Erythroblast (primary cell): ENCODE measurements at regions not wholly inside any gene's neighbourhood (a gene's known extent, or its start where the extent isn't known, plus 50 kb on each side); places are given as distances from the start of the nearest gene placed in this dataset.
"Not testable (repeated sequence)": the region's sequence is repeated elsewhere in the genome, so short reads cannot be mapped to it uniquely, and the experiment has no call there.

ENCODE experiments used
- DNase-seq, 2 experiments: peaks; one replicate each; lab custom pipeline; 2025; lab: John Stamatoyannopoulos, UW
- GATA1 ChIP-seq: IDR thresholded peaks from 2 replicates; pipeline ENCODE4 v1.6.1; 2011; ENCODE audit warnings: low read depth, mild to moderate bottlenecking, control low read depth, low read length, moderate library complexity
- POLR2A ChIP-seq: IDR thresholded peaks from 2 replicates; pipeline ENCODE4 v1.6.1; 2011; ENCODE audit warnings: mild to moderate bottlenecking, low read length

DNA sequence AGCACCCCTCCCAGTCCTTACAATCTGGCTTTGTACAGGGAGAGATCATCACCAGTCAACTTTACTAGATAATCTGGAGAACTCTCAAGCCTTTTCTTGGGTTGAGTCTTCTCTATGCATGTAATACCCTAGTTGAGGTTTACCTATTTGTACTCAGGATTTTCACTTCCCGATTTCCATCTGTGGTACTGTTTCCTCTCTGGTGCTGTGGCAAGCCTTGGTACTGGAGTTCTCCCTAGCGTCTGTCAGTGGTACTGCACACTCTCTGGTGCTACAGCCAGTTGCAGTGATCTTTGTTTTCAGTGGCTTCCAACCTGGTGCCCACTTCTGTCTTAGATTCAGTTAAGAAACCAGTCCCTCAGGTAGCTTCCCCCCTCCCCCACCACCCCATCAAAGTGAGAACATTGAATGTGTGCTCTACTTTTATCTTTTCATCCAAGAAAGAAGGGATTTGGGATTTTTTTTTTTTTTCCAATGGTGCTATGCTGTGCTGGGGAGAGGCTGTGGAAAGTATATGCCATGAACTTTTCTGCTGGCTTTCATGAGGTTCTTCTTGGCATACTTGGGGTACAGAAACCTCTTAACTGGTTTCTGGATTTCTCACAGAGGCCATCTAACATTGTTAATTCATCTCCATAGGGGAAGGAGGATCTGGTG, 69.4 kb upstream of the EVL start:
- DNase-seq = peak; percentile 50 to 69

GRCh38 chr14:99996951-99997571, 68.2 kb upstream of the EVL start:
- TF ChIP-seq POLR2A (no peak), GATA1 (no peak)
- no peak for DNase-seq

More for the DNA sequence above, 69.4 kb upstream of the EVL start:
- TF ChIP-seq POLR2A = no peak
- TF ChIP-seq GATA1 = no peak

- DNase-seq = not testable (repeated sequence)
Observed at GRCh38 chr14:100000398-100000797, 64.8 kb upstream of the EVL start.

GRCh38 chr14:100004392-100004791, 60.8 kb upstream of the EVL start:
- peak; percentile 26 to 41 for DNase-seq
- TF ChIP-seq GATA1 = no peak
- no peak for TF ChIP-seq POLR2A

- TF ChIP-seq POLR2A (no peak), GATA1 (no peak)
- DNase-seq = no peak
Observed at GRCh38 chr14:100007254-100007653, 58.0 kb upstream of the EVL start.

- not testable (repeated sequence) for DNase-seq
Observed at GRCh38 chr14:100009802-100010201, 55.4 kb upstream of the EVL start.

DNA sequence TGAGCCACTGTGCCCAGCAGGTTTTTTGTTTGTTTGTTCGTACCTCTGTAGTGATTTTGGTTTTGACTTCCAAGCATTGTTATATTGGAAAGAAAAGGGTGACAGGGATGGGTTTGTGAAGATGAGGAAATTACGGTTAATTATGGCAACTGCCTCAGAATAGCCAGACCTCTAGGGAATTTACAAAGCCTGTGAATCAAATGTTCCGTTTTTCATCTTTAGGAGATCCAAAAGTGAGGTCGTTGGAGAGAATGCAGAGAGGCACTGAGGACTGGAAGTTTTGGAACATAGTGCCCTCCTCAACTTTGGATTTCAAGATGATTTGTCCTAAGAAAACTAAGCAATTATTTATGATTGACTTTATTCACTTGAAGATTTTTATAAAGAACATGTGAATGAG, 54.5 kb upstream of the EVL start:
- no peak for TF ChIP-seq GATA1
- no peak for TF ChIP-seq POLR2A
- DNase-seq = no peak

- TF ChIP-seq GATA1 (no peak), POLR2A (no peak)
- no peak for DNase-seq
Observed at GRCh38 chr14:100011628-100012325, 53.4 kb upstream of the EVL start.

- DNase-seq = no peak
- TF ChIP-seq GATA1 (no peak), POLR2A (no peak)
Observed at GRCh38 chr14:100012478-100013327, 52.5 kb upstream of the EVL start.

GRCh38 chr14:100015251-100015655, 50.0 kb upstream of the EVL start:
- TF ChIP-seq GATA1 (no peak), POLR2A (no peak)
- DNase-seq = no peak
